PC-9 (cell line): ENCODE measurements at regions not wholly inside any gene's neighbourhood (a gene's known extent, or its start where the extent isn't known, plus 50 kb on each side); places are given as distances from the start of the nearest gene placed in this dataset.

Experiments
- BruUV-seq: library from RNA; stranded (reverse); fragments of 400-500 nt; replicated peaks from 2 replicates; lab custom pipeline; 2021; lab: Mats Ljungman, UMichigan
- CTCF ChIA-PET: fragments of 300-600 bp; sonication (Branson Sonifier 250); formaldehyde crosslinking; loops from one replicate; lab custom pipeline; 2022; ENCODE audit warnings: antibody characterized with exemption; lab: Charles Lee
- POLR2A ChIA-PET: fragments of 300-600 bp; sonication (Branson Sonifier 250); formaldehyde crosslinking; loops from one replicate; lab custom pipeline; 2022; ENCODE audit warnings: antibody characterized with exemption; ENCODE audit not compliant: unreplicated experiment; lab: Charles Lee
- DNase-seq, 2 experiments: peaks; one replicate each; pipeline versions ENCODE4 v3.0.0 to v3.0.0-alpha.2; 2015 to 2022; ENCODE audit warnings: mixed read lengths in 1 of 2
- H2AFZ ChIP-seq: fragments of 200-600 bp; sonication (generic); 2 replicates; pipeline ENCODE4 v1.8.1; 2017; ENCODE audit warnings: antibody characterized with exemption
- H3F3A ChIP-seq: fragments of 200-600 bp; sonication (generic); 2 replicates; pipeline ENCODE4 v1.8.1; 2017; ENCODE audit warnings: antibody characterized with exemption, mild to moderate bottlenecking, low read depth; ENCODE audit not compliant: insufficient read depth
- H3K27ac ChIP-seq: fragments of 200-600 bp; sonication (generic); 2 replicates; pipeline ENCODE4 v1.6.1; 2016; ENCODE audit warnings: mixed run types
- H3K27me3 ChIP-seq: fragments of 200-600 bp; sonication (generic); 2 replicates; pipeline ENCODE4 v1.6.1; 2016; ENCODE audit warnings: low read depth, mixed run types; ENCODE audit not compliant: insufficient read depth
- H3K36me3 ChIP-seq: fragments of 200-600 bp; sonication (generic); 2 replicates; pipeline ENCODE4 v1.6.1; 2016; ENCODE audit warnings: low read depth, mixed run types
- H3K4me1 ChIP-seq: fragments of 200-600 bp; sonication (generic); replicated peaks from 2 replicates; pipeline ENCODE4 v1.6.1; 2016; ENCODE audit warnings: mixed run types; ENCODE audit not compliant: insufficient read depth
- H3K4me2 ChIP-seq: fragments of 200-600 bp; sonication (generic); 2 replicates; pipeline ENCODE4 v1.6.1; 2017; ENCODE audit warnings: mixed run types
- H3K4me3 ChIP-seq: fragments of 200-600 bp; sonication (generic); 2 replicates; pipeline ENCODE4 v1.6.1; 2016; ENCODE audit warnings: mixed run types
- H3K79me2 ChIP-seq: fragments of 200-600 bp; sonication (generic); 2 replicates; pipeline ENCODE4 v1.6.1; 2017; ENCODE audit warnings: low read depth, mixed run types
- H3K9me2 ChIP-seq: fragments of 200-600 bp; sonication (generic); 2 replicates; pipeline ENCODE4 v1.8.1; 2017; ENCODE audit warnings: mild to moderate bottlenecking; ENCODE audit not compliant: insufficient read depth
- H3K9me3 ChIP-seq: fragments of 200-600 bp; sonication (generic); 2 replicates; pipeline ENCODE4 v1.8.1; 2016; ENCODE audit warnings: low read depth; ENCODE audit not compliant: insufficient read depth
- H4K20me1 ChIP-seq: fragments of 200-600 bp; sonication (generic); 2 replicates; pipeline ENCODE4 v1.8.1; 2017; ENCODE audit not compliant: insufficient read depth
- CTCF ChIP-seq: fragments of 200-600 bp; sonication (generic); conservative IDR thresholded peaks from 2 replicates; pipeline ENCODE4 v1.6.1; 2017; ENCODE audit warnings: mixed run types, antibody characterized with exemption, mild to moderate bottlenecking, moderate library complexity
- EZH2 ChIP-seq: fragments of 200-600 bp; sonication (generic); IDR thresholded peaks from 2 replicates; pipeline ENCODE4 v1.8.0; 2017; ENCODE audit warnings: antibody characterized with exemption, low read depth
- intact Hi-C: fragments of 100-400 bp; cut with micrococcal nuclease; formaldehyde crosslinking; loops from one replicate; pipeline ENCODE4 v1.10.0; 2022; ENCODE audit not compliant: unreplicated experiment

DNA sequence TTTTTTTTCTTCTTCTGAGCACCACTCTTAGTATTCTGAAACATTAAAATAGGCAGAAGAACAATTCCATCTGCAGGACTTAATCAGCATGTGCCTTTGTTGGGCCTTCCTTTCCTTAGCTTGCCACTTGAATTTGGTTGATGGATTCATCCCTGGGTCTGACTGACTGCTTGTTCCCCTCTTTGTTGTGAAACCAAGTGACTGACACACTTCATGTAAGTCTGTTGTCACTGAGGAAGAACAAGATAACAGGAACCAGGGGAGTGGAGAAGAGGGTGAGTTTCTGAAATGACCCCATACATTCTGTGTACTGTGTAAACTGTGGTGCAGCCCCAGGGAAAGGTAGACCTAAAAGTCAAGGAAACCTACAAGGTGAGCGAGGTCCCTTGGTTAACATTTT is 188.7 kb upstream of the TBC1D5 start:
- Histone ChIP-seq H3K36me3 (no peaks in the 10 kb centered on the region), H2AFZ (no peak overlapping the region), H3K27me3 (no peaks in the 10 kb centered on the region), H3K4me1 (no peaks in the 10 kb centered on the region), H3K9me3 (no peaks in the 10 kb centered on the region), H3F3A (no peaks in the 10 kb centered on the region), H3K4me2 (no peak overlapping the region), H3K9me2 (no peaks in the 10 kb centered on the region), H3K4me3 (no peak overlapping the region), H4K20me1 (no peaks in the 10 kb centered on the region), H3K27ac (no peak overlapping the region), H3K79me2 (no peaks in the 10 kb centered on the region)
- intact Hi-C loops, result no loop called here
- BruUV-seq, result no TSS peak
- DNase-seq, result no peak
- ChIA-PET CTCF (no interaction called here), POLR2A (no interaction called here)
- no peak for TF ChIP-seq EZH2
- TF ChIP-seq CTCF, result no peak

GRCh38 chr3:17928502-17929145 is 186.2 kb upstream of the TBC1D5 start:
- Histone ChIP-seq H3K27me3 (no peaks in the 10 kb centered on the region), H3K27ac (no peak overlapping the region), H3K4me1 (no peaks in the 10 kb centered on the region), H3K36me3 (no peaks in the 10 kb centered on the region), H3K79me2 (no peaks in the 10 kb centered on the region), H4K20me1 (no peaks in the 10 kb centered on the region), H2AFZ (no peak overlapping the region), H3K9me3 (no peaks in the 10 kb centered on the region), H3K4me3 (no peak overlapping the region), H3K9me2 (no peaks in the 10 kb centered on the region), H3F3A (no peaks in the 10 kb centered on the region), H3K4me2 (no peak overlapping the region)
- POLR2A ChIA-PET, result no interaction called here
- DNase-seq, result no peak
- TF ChIP-seq CTCF, result no peak
- TF ChIP-seq EZH2, result no peak
- CTCF ChIA-PET, result no interaction called here
- no TSS peak for BruUV-seq
- intact Hi-C loops, result no loop called here

- no peaks in the 10 kb centered on the region for H3F3A ChIP-seq
- TF ChIP-seq EZH2, result no peak
- TF ChIP-seq CTCF, result no peak
- POLR2A ChIA-PET, result no interaction called here
These were observed 184.6 kb upstream of the TBC1D5 start for GRCh38 chr3:17927036-17927435.

More at GRCh38 chr3:17927036-17927435, 184.6 kb upstream of the TBC1D5 start:
- BruUV-seq, result no TSS peak
- CTCF ChIA-PET, result no interaction called here
- Histone ChIP-seq H2AFZ (no peak overlapping the region), H3K9me3 (no peaks in the 10 kb centered on the region), H3K27ac (no peak overlapping the region), H3K9me2 (no peaks in the 10 kb centered on the region), H3K4me2 (no peak overlapping the region), H3K4me3 (no peak overlapping the region), H3K4me1 (no peaks in the 10 kb centered on the region), H3K79me2 (no peaks in the 10 kb centered on the region), H3K27me3 (no peaks in the 10 kb centered on the region), H4K20me1 (no peaks in the 10 kb centered on the region), H3K36me3 (no peaks in the 10 kb centered on the region)
- intact Hi-C loops, result no loop called here
- DNase-seq, result no peak
